ENCODE measurements at regions not wholly inside any gene's neighbourhood (a gene's known extent, or its start where the extent isn't known, plus 50 kb on each side); places are given as distances from the start of the nearest gene placed in this dataset.

DNA sequence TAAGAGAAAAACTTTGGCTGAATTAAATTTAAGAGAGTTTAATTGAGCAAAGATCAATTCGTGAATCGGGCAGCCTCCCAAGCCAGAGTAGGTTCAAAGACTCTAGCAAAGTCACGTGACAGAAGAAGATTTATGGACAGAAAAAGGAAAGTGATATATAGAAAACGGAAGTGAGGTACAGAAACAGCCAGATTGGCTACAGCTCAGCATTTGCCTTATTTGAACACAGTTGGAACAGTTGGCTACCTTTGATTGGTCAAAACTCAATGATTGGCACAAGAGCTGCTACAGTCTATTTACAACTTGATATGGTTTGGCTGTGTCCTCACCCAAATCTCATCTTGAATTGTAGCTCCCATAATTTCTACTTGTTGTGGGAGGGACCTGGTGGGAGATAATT lies 102.6 kb downstream of the PLG start:
- no CpG with 5 or more reads among the region's 4 CpGs for WGBS (ENCODE audit: extremely low coverage, insufficient coverage, insufficient read length)
- H4K12ac ChIP-seq (ENCODE audit: low read depth, low read length): no peak overlapping the region

DNA sequence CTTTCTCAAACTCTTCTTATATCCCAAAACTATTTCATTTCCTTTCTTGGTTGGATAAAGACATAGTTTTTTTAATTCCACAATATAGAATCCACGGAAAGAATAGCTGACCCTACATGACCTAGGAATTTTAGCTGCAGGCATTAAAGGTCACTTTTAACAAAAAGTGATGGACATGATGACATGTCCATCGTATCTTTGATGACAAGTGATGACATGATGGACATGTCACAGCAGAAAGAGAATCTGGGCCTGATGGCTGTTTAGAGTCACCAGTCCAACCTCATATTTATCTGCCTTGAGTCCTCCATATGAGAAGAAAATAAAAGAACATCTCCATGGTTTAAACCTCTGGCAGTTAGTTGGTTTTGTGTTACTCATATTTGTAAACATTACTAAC lies 106.2 kb downstream of the PLG start:
- no CpG with 5 or more reads among the region's 2 CpGs for whole genome bisulfite sequencing (ENCODE audit: extremely low coverage, insufficient coverage, insufficient read length)
- H3K27ac ChIP-seq (ENCODE audit: low read depth, low read length): no peak overlapping the region

More for the DNA sequence above, 102.6 kb downstream of the PLG start:
- Histone ChIP-seq H2BK120ac (ENCODE audit: insufficient read depth, low read length, poor library complexity) (no peak overlapping the region), H3K36me3 (ENCODE audit: control insufficient read depth in 1 of 2, insufficient read depth in 2 of 2, low read length in 2 of 2) (no peaks in the 10 kb centered on the region), H3K4ac (ENCODE audit: low read depth, low read length) (no peak overlapping the region), H2AK5ac (ENCODE audit: low read length) (no peak overlapping the region), H3K4me1 (ENCODE audit: control insufficient read depth in 1 of 2, insufficient read depth in 2 of 2, low read length in 2 of 2) (no peaks in the 10 kb centered on the region), H3K9me3 (ENCODE audit: insufficient read depth, low read depth, low read length) (no peaks in the 10 kb centered on the region), H3K18ac (ENCODE audit: low read length) (no peak overlapping the region), H3K79me1 (ENCODE audit: low read length) (no peaks in the 10 kb centered on the region), H3K23ac (ENCODE audit: low read length) (no peak overlapping the region), H3K27ac (ENCODE audit: low read depth, low read length) (no peak overlapping the region), H3K14ac (ENCODE audit: low read length) (no peak overlapping the region), H3K27me3 (ENCODE audit: insufficient read depth, low read length) (no peaks in the 10 kb centered on the region), H4K8ac (ENCODE audit: low read depth, low read length) (no peak overlapping the region), H3K4me3 (ENCODE audit: low read depth, low read length) (no peak overlapping the region), H3K79me2 (ENCODE audit: control insufficient read depth, insufficient read depth, low read length, poor library complexity) (no peaks in the 10 kb centered on the region), H2BK5ac (ENCODE audit: low read depth, low read length, poor library complexity) (no peak overlapping the region), H4K91ac (ENCODE audit: low read depth, low read length) (no peak overlapping the region), H3K4me2 (ENCODE audit: low read length) (no peak overlapping the region), H2AFZ (ENCODE audit: insufficient read depth, low read length, poor library complexity) (no peak overlapping the region), H3K9ac (ENCODE audit: low read length) (no peak overlapping the region), H2BK12ac (ENCODE audit: low read length) (no peak overlapping the region)
- no peak for DNase-seq

DNA sequence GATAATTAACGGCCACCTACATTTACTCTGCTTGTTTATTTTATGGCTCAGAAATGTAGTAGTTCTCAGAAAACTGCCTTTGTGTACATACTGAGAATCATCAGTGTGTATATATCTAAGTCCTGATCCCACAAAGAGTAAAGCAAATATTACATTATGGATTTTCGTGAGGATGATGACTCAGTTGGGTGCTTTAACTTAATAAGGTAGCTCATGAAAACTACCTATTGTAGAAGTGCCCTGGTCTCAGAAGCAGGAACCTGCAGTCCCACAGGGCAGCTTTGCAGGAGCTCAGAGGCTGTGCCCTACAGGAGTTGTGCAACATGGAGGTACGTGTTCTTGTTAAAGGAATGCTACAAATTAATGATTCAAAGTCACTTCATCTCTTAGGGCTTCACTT lies 108.2 kb downstream of the PLG start:
- Histone ChIP-seq H3K36me3 (ENCODE audit: control insufficient read depth in 1 of 2, insufficient read depth in 2 of 2, low read length in 2 of 2) (no peaks in the 10 kb centered on the region), H3K14ac (ENCODE audit: low read length) (no peak overlapping the region), H3K9ac (ENCODE audit: low read length) (no peak overlapping the region), H3K23ac (ENCODE audit: low read length) (no peak overlapping the region), H3K4me3 (ENCODE audit: low read depth, low read length) (no peak overlapping the region), H3K9me3 (ENCODE audit: insufficient read depth, low read depth, low read length) (no peaks in the 10 kb centered on the region), H2AFZ (ENCODE audit: insufficient read depth, low read length, poor library complexity) (no peak overlapping the region), H2AK5ac (ENCODE audit: low read length) (no peak overlapping the region), H4K91ac (ENCODE audit: low read depth, low read length) (no peak overlapping the region), H3K27me3 (ENCODE audit: insufficient read depth, low read length) (no peaks in the 10 kb centered on the region), H3K27ac (ENCODE audit: low read depth, low read length) (no peak overlapping the region), H4K8ac (ENCODE audit: low read depth, low read length) (no peak overlapping the region), H2BK5ac (ENCODE audit: low read depth, low read length, poor library complexity) (no peak overlapping the region), H3K18ac (ENCODE audit: low read length) (no peak overlapping the region), H3K79me1 (ENCODE audit: low read length) (no peaks in the 10 kb centered on the region), H3K79me2 (ENCODE audit: control insufficient read depth, insufficient read depth, low read length, poor library complexity) (no peaks in the 10 kb centered on the region), H2BK120ac (ENCODE audit: insufficient read depth, low read length, poor library complexity) (no peak overlapping the region), H3K4me2 (ENCODE audit: low read length) (no peak overlapping the region), H3K4ac (ENCODE audit: low read depth, low read length) (no peak overlapping the region), H2BK12ac (ENCODE audit: low read length) (no peak overlapping the region), H3K4me1 (ENCODE audit: control insufficient read depth in 1 of 2, insufficient read depth in 2 of 2, low read length in 2 of 2) (no peaks in the 10 kb centered on the region), H4K12ac (ENCODE audit: low read depth, low read length) (no peak overlapping the region)
- no peak for DNase-seq
- WGBS (ENCODE audit: extremely low coverage, insufficient coverage, insufficient read length): no CpG with 5 or more reads among the region's 3 CpGs

More for the DNA sequence above, 106.2 kb downstream of the PLG start:
- no peak for DNase-seq
- no peak overlapping the region for H4K12ac ChIP-seq (ENCODE audit: low read depth, low read length)
- no peak overlapping the region for H2AK5ac ChIP-seq (ENCODE audit: low read length)
- no peaks in the 10 kb centered on the region for H3K79me2 ChIP-seq (ENCODE audit: control insufficient read depth, insufficient read depth, low read length, poor library complexity)
- H3K4me2 ChIP-seq (ENCODE audit: low read length): no peak overlapping the region
- no peaks in the 10 kb centered on the region for H3K9me3 ChIP-seq (ENCODE audit: insufficient read depth, low read depth, low read length)
- no peaks in the 10 kb centered on the region for H3K36me3 ChIP-seq (ENCODE audit: control insufficient read depth in 1 of 2, insufficient read depth in 2 of 2, low read length in 2 of 2)
- no peak overlapping the region for H3K4me3 ChIP-seq (ENCODE audit: low read depth, low read length)
- H3K23ac ChIP-seq (ENCODE audit: low read length): no peak overlapping the region
- H4K8ac ChIP-seq (ENCODE audit: low read depth, low read length): no peak overlapping the region
- no peak overlapping the region for H2BK120ac ChIP-seq (ENCODE audit: insufficient read depth, low read length, poor library complexity)
- H3K27me3 ChIP-seq (ENCODE audit: insufficient read depth, low read length): no peaks in the 10 kb centered on the region
- H2BK12ac ChIP-seq (ENCODE audit: low read length): no peak overlapping the region
- no peaks in the 10 kb centered on the region for H3K4me1 ChIP-seq (ENCODE audit: control insufficient read depth in 1 of 2, insufficient read depth in 2 of 2, low read length in 2 of 2)
- no peaks in the 10 kb centered on the region for H3K79me1 ChIP-seq (ENCODE audit: low read length)
- H2AFZ ChIP-seq (ENCODE audit: insufficient read depth, low read length, poor library complexity): no peak overlapping the region
- no peak overlapping the region for H3K14ac ChIP-seq (ENCODE audit: low read length)
- H2BK5ac ChIP-seq (ENCODE audit: low read depth, low read length, poor library complexity): no peak overlapping the region
- no peak overlapping the region for H3K9ac ChIP-seq (ENCODE audit: low read length)
- H4K91ac ChIP-seq (ENCODE audit: low read depth, low read length): no peak overlapping the region
- H3K4ac ChIP-seq (ENCODE audit: low read depth, low read length): no peak overlapping the region
- no peak overlapping the region for H3K18ac ChIP-seq (ENCODE audit: low read length)

DNA sequence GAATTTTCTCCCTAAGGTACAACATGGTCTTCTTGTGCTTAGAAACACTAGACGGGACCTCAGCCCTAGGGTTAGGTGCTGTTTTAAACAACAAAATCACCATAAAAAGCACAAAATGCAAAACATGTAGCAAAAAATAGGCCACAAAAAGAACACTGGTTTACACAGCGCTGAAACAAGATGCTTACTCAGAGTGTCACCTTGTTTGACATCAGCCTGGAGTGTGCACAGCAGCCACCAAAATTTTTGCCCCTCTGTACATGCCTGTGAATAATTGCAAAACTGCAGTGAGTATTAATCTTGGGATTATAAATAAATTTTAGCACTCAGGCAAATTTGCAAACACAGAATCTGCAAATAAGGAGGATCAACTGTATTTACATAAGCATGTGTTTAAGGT lies 110.1 kb downstream of the PLG start:
- Histone ChIP-seq H3K27ac (ENCODE audit: low read depth, low read length) (no peak overlapping the region), H3K14ac (ENCODE audit: low read length) (no peak overlapping the region), H2AK5ac (ENCODE audit: low read length) (no peak overlapping the region), H4K12ac (ENCODE audit: low read depth, low read length) (no peak overlapping the region), H2BK12ac (ENCODE audit: low read length) (no peak overlapping the region), H3K4ac (ENCODE audit: low read depth, low read length) (no peak overlapping the region), H4K8ac (ENCODE audit: low read depth, low read length) (no peak overlapping the region), H3K18ac (ENCODE audit: low read length) (no peak overlapping the region), H3K36me3 (ENCODE audit: control insufficient read depth in 1 of 2, insufficient read depth in 2 of 2, low read length in 2 of 2) (no peaks in the 10 kb centered on the region), H3K79me1 (ENCODE audit: low read length) (no peaks in the 10 kb centered on the region), H3K79me2 (ENCODE audit: control insufficient read depth, insufficient read depth, low read length, poor library complexity) (no peaks in the 10 kb centered on the region), H3K27me3 (ENCODE audit: insufficient read depth, low read length) (no peaks in the 10 kb centered on the region), H3K23ac (ENCODE audit: low read length) (no peak overlapping the region), H4K91ac (ENCODE audit: low read depth, low read length) (no peak overlapping the region), H2BK120ac (ENCODE audit: insufficient read depth, low read length, poor library complexity) (no peak overlapping the region), H2BK5ac (ENCODE audit: low read depth, low read length, poor library complexity) (no peak overlapping the region), H2AFZ (ENCODE audit: insufficient read depth, low read length, poor library complexity) (no peak overlapping the region), H3K4me1 (ENCODE audit: control insufficient read depth in 1 of 2, insufficient read depth in 2 of 2, low read length in 2 of 2) (no peaks in the 10 kb centered on the region), H3K9me3 (ENCODE audit: insufficient read depth, low read depth, low read length) (no peaks in the 10 kb centered on the region), H3K4me2 (ENCODE audit: low read length) (no peak overlapping the region), H3K4me3 (ENCODE audit: low read depth, low read length) (no peak overlapping the region), H3K9ac (ENCODE audit: low read length) (no peak overlapping the region)
- DNase-seq: no peak
- no CpG with 5 or more reads among the region's 2 CpGs for WGBS (ENCODE audit: extremely low coverage, insufficient coverage, insufficient read length)

Data from trophoblast cell (in vitro differentiated cells and primary cell).